Esophagus muscularis mucosa (tissue), 4 donors: ENCODE measurements at regions not wholly inside any gene's neighbourhood (a gene's known extent, or its start where the extent isn't known, plus 50 kb on each side); places are given as distances from the start of the nearest gene placed in this dataset.
"Not testable (repeated sequence)": the region's sequence is repeated elsewhere in the genome, so short reads cannot be mapped to it uniquely, and the experiment has no call there.

Experiments used
- EP300 ChIP-seq: sonication (generic); formaldehyde crosslinking; IDR thresholded peaks from one replicate; pipeline ENCODE4 v1.6.1; 2017; ENCODE audit warnings: antibody characterized with exemption
- POLR2A ChIP-seq: fragments of 450-650 bp; IDR thresholded peaks from one replicate; pipeline ENCODE4 v1.6.1; 2017; ENCODE audit warnings: antibody characterized with exemption, moderate library complexity, mild to moderate bottlenecking, low read depth
- TF ChIP-seq, protein P1 (sequence below), 3 experiments: fragments of 200-600 bp in 2 of 3; fragments of 450-650 bp in 1 of 3; sonication (generic) in 2 of 3; IDR thresholded peaks; one replicate each; pipeline ENCODE4 v1.5.1; 2017 to 2019; ENCODE audit warnings: antibody characterized with exemption in 3 of 3, mild to moderate bottlenecking in 2 of 3, moderate library complexity in 1 of 3

DNA sequence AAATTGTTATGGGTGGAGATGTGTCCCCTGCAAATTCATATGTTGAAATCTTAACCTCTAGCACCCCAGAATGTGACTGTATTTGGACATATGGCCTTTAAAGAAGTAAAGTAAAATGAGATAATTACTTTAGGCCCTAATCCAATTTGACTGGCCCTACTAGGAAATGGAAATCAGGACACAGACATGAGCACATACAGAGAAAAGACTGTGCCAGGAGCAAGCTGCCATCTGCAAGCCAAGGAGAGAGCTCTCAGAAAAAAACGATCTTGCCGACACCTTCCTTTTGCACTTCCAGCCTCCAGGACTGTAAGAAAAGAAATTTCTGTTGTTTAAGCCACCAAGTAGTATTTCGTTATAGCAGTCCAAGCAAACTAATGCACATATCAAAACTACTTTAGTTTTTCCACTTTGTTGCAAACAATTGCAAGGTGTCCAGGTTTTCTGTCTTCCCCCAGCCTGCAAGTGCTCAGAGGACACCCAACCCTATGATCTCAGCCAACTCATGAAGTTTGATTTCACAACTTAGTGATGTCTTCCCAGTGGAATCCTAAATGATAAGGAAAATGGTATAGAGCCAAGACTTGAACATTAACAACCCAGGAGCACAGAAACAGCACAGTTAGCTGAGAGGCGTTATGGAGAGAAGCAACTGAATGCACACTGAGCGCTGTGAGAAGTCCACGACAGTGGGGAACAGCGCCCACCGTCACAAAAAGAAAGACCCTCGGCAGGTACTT is 351.2 kb downstream of the BCL2L11 start:
- not testable (repeated sequence) for TF ChIP-seq POLR2A, EP300
- TF ChIP-seq, protein P1, sequence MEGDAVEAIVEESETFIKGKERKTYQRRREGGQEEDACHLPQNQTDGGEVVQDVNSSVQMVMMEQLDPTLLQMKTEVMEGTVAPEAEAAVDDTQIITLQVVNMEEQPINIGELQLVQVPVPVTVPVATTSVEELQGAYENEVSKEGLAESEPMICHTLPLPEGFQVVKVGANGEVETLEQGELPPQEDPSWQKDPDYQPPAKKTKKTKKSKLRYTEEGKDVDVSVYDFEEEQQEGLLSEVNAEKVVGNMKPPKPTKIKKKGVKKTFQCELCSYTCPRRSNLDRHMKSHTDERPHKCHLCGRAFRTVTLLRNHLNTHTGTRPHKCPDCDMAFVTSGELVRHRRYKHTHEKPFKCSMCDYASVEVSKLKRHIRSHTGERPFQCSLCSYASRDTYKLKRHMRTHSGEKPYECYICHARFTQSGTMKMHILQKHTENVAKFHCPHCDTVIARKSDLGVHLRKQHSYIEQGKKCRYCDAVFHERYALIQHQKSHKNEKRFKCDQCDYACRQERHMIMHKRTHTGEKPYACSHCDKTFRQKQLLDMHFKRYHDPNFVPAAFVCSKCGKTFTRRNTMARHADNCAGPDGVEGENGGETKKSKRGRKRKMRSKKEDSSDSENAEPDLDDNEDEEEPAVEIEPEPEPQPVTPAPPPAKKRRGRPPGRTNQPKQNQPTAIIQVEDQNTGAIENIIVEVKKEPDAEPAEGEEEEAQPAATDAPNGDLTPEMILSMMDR (IDR thresholded peaks at IDR 0.05) = not testable (repeated sequence)
